ENCODE measurements at regions not wholly inside any gene's neighbourhood (a gene's known extent, or its start where the extent isn't known, plus 50 kb on each side); places are given as distances from the start of the nearest gene placed in this dataset.

- TF ChIP-seq CTCF (IDR thresholded peaks at IDR 0.05; ENCODE audit: low read depth, low read length, missing control alignments), result no peak
- in situ Hi-C loops (cut with HindIII; ENCODE audit: low pct_ligation_motif_present, low sequenced_read_pairs), result no loop called here
- no peaks in the 10 kb centered on the region for H3K27me3 ChIP-seq (replicated peaks)
Observed at GRCh38 chr13:31049083-31049482, 112.6 kb downstream of the HSPH1 start.

GRCh38 chr13:31048521-31048920 lies 113.2 kb downstream of the HSPH1 start:
- Histone ChIP-seq H3K4me3 (ENCODE audit: low read depth, low read length) (no peak overlapping the region), H3K27me3 (replicated peaks) (no peaks in the 10 kb centered on the region), H3K27ac (no peak overlapping the region), H3K36me3 (replicated peaks) (no peaks in the 10 kb centered on the region)
- in situ Hi-C loops (cut with HindIII; ENCODE audit: low pct_ligation_motif_present, low sequenced_read_pairs), result no loop called here
- DNase-seq, result no peak
- no peak for TF ChIP-seq CTCF (IDR thresholded peaks at IDR 0.05; ENCODE audit: low read depth, low read length, missing control alignments)

More at GRCh38 chr13:31049083-31049482, 112.6 kb downstream of the HSPH1 start:
- H3K36me3 ChIP-seq (replicated peaks), result no peaks in the 10 kb centered on the region
- no peak overlapping the region for H3K4me3 ChIP-seq (ENCODE audit: low read depth, low read length)
- no peak for DNase-seq
- H3K27ac ChIP-seq, result no peak overlapping the region

- Histone ChIP-seq H3K27ac (peak overlapping the region; percentile 76), H3K27me3 (replicated peaks) (no peaks in the 10 kb centered on the region), H3K4me3 (ENCODE audit: low read depth, low read length) (no peak overlapping the region), H3K36me3 (replicated peaks) (no peaks in the 10 kb centered on the region)
- in situ Hi-C loops (cut with HindIII; ENCODE audit: low pct_ligation_motif_present, low sequenced_read_pairs), result no loop called here
- peak; percentile 23 for DNase-seq
- no peak for TF ChIP-seq CTCF (IDR thresholded peaks at IDR 0.05; ENCODE audit: low read depth, low read length, missing control alignments)
Observed at GRCh38 chr13:31046711-31047279, 114.3 kb downstream of the TEX26 start.

GRCh38 chr13:31045286-31046081 lies 113.0 kb downstream of the TEX26 start:
- Histone ChIP-seq H3K27ac (peak overlapping the region; percentile 76), H3K36me3 (replicated peaks) (no peaks in the 10 kb centered on the region), H3K27me3 (replicated peaks) (no peaks in the 10 kb centered on the region), H3K4me3 (ENCODE audit: low read depth, low read length) (no peak overlapping the region)
- in situ Hi-C loops (cut with HindIII; ENCODE audit: low pct_ligation_motif_present, low sequenced_read_pairs), result no loop called here
- DNase-seq, result peak; percentile 93
- TF ChIP-seq CTCF (IDR thresholded peaks at IDR 0.05; ENCODE audit: low read depth, low read length, missing control alignments), result no peak

GRCh38 chr13:31044364-31045285 lies 112.2 kb downstream of the TEX26 start:
- peak; percentile 97 for TF ChIP-seq CTCF (IDR thresholded peaks at IDR 0.05; ENCODE audit: low read depth, low read length, missing control alignments)
- peak; percentile 80 for DNase-seq
- H3K36me3 ChIP-seq (replicated peaks), result no peaks in the 10 kb centered on the region
- H3K4me3 ChIP-seq (ENCODE audit: low read depth, low read length), result no peak overlapping the region
- in situ Hi-C loops (cut with HindIII; ENCODE audit: low pct_ligation_motif_present, low sequenced_read_pairs), result no loop called here
- peak overlapping the region; percentile 76 for H3K27ac ChIP-seq
- H3K27me3 ChIP-seq (replicated peaks), result no peaks in the 10 kb centered on the region
